ENCODE measurements at regions not wholly inside any gene's neighbourhood (a gene's known extent, or its start where the extent isn't known, plus 50 kb on each side); places are given as distances from the start of the nearest gene placed in this dataset.
A peak's percentile ranks its signal among the peaks of the same experiment; 100 is the strongest.

DNA sequence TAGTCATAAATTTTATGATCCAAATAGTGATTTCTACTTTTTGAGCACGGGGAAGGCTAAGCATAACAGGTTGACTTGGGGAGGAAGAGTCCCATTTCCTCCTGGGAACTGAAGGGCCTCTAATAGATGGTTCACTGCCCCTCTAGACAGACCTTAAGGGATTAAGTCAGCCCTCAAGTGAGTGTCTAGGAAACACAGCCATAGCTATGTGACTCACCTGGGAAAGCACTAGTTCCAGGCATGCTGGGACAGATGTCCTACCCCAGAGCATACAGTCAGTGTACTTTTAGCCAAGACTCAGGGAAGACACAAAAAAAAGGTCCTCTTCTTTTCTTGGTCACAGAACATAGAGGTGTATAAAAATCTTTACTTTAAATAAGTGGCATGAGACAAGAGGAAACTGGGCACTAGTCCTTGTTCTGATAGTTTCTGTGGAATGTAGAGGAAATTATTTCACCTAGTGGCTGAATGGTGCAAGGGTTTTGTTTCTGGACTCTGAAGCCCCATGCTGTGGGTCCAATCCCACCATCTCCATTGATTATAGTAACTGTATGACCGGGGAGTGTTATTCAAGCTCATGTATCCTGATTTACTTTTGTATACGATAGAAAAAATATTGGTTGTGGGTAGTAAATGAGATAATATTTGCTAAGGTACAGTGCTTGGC is 86.0 kb downstream of the NREP start:
- POLR2A ChIA-PET: no interaction called here
- no peaks in the 10 kb centered on the region for H4K20me1 ChIP-seq (ENCODE audit: insufficient read depth, low read length)
- CTCF ChIA-PET (ENCODE audit: low intra/inter-chr PET ratio, low total read pairs): no interaction called here
- DNase-seq (ENCODE audit: low spot score) (no peak), FAIRE-seq (no peak), ATAC-seq (peak; percentile 62)
- H2AFZ ChIP-seq (ENCODE audit: low read length): no peak overlapping the region
- in situ Hi-C loops (cut with HindIII; ENCODE audit: extremely low pct_ligation_motif_present, low pct_unique_long_range_greater_than_20kb): no loop called here
- no peaks in the 10 kb centered on the region for H3K36me3 ChIP-seq (replicated peaks in 1 of 2; ENCODE audit: control insufficient read depth in 1 of 2, insufficient read depth in 2 of 2, low read length in 2 of 2)
- no peak overlapping the region for H3K4me3 ChIP-seq (replicated peaks in 1 of 3; ENCODE audit: insufficient read depth in 1 of 3, low read depth in 2 of 3, low read length in 3 of 3)
- intact Hi-C loops (cut with micrococcal nuclease; ENCODE audit: unreplicated experiment): no loop called here
- no peak overlapping the region for H3K27ac ChIP-seq (ENCODE audit: extremely low read length, insufficient read depth, low read length)
- 25% methylated on average over 3 of the region's 3 CpGs for WGBS (ENCODE audit: low lambda C conversion rate)
- BruUV-seq (replicated peaks): no TSS peak
- H3K79me2 ChIP-seq (ENCODE audit: insufficient read depth, low read length): no peaks in the 10 kb centered on the region
- no peak overlapping the region for H3K4me2 ChIP-seq (ENCODE audit: low read depth, low read length)
- H3K9ac ChIP-seq (ENCODE audit: insufficient read depth, low read depth, low read length): no peak overlapping the region
- no peaks in the 10 kb centered on the region for H3K9me3 ChIP-seq (ENCODE audit: low read length)
- peaks cover 8% of the 10 kb centered on the region; the same call in 1 of the 2 replicates for H3K4me1 ChIP-seq (ENCODE audit: insufficient read depth, low read length)
- no peak for TF ChIP-seq ZNF558 (CRISPR knock-in tag; IDR thresholded peaks at IDR 0.05; ENCODE audit: borderline replicate concordance)
- TF ChIP-seq ZNF746 (CRISPR knock-in tag; IDR thresholded peaks at IDR 0.05): no peak
- TF ChIP-seq SAFB2 (CRISPR knock-in tag; IDR thresholded peaks at IDR 0.05; ENCODE audit: borderline replicate concordance, low read depth): no peak
- no peak for TF ChIP-seq ETV6 (CRISPR knock-in tag; conservative IDR thresholded peaks at IDR 0.05)
- no peak for TF ChIP-seq ZNF775 (CRISPR knock-in tag; IDR thresholded peaks at IDR 0.05; ENCODE audit: borderline replicate concordance)
- no peak for TF ChIP-seq FOXM1 (CRISPR knock-in tag; IDR thresholded peaks at IDR 0.05)
- TF ChIP-seq PHF5A (CRISPR knock-in tag; IDR thresholded peaks at IDR 0.05; ENCODE audit: low read depth, unreplicated experiment): no peak
- TF ChIP-seq, protein P1, sequence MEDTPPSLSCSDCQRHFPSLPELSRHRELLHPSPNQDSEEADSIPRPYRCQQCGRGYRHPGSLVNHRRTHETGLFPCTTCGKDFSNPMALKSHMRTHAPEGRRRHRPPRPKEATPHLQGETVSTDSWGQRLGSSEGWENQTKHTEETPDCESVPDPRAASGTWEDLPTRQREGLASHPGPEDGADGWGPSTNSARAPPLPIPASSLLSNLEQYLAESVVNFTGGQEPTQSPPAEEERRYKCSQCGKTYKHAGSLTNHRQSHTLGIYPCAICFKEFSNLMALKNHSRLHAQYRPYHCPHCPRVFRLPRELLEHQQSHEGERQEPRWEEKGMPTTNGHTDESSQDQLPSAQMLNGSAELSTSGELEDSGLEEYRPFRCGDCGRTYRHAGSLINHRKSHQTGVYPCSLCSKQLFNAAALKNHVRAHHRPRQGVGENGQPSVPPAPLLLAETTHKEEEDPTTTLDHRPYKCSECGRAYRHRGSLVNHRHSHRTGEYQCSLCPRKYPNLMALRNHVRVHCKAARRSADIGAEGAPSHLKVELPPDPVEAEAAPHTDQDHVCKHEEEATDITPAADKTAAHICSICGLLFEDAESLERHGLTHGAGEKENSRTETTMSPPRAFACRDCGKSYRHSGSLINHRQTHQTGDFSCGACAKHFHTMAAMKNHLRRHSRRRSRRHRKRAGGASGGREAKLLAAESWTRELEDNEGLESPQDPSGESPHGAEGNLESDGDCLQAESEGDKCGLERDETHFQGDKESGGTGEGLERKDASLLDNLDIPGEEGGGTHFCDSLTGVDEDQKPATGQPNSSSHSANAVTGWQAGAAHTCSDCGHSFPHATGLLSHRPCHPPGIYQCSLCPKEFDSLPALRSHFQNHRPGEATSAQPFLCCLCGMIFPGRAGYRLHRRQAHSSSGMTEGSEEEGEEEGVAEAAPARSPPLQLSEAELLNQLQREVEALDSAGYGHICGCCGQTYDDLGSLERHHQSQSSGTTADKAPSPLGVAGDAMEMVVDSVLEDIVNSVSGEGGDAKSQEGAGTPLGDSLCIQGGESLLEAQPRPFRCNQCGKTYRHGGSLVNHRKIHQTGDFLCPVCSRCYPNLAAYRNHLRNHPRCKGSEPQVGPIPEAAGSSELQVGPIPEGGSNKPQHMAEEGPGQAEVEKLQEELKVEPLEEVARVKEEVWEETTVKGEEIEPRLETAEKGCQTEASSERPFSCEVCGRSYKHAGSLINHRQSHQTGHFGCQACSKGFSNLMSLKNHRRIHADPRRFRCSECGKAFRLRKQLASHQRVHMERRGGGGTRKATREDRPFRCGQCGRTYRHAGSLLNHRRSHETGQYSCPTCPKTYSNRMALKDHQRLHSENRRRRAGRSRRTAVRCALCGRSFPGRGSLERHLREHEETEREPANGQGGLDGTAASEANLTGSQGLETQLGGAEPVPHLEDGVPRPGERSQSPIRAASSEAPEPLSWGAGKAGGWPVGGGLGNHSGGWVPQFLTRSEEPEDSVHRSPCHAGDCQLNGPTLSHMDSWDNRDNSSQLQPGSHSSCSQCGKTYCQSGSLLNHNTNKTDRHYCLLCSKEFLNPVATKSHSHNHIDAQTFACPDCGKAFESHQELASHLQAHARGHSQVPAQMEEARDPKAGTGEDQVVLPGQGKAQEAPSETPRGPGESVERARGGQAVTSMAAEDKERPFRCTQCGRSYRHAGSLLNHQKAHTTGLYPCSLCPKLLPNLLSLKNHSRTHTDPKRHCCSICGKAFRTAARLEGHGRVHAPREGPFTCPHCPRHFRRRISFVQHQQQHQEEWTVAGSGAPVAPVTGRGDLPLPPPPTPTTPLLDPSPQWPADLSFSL (CRISPR knock-in tag; IDR thresholded peaks at IDR 0.05): no peak
- TF ChIP-seq, protein P2, sequence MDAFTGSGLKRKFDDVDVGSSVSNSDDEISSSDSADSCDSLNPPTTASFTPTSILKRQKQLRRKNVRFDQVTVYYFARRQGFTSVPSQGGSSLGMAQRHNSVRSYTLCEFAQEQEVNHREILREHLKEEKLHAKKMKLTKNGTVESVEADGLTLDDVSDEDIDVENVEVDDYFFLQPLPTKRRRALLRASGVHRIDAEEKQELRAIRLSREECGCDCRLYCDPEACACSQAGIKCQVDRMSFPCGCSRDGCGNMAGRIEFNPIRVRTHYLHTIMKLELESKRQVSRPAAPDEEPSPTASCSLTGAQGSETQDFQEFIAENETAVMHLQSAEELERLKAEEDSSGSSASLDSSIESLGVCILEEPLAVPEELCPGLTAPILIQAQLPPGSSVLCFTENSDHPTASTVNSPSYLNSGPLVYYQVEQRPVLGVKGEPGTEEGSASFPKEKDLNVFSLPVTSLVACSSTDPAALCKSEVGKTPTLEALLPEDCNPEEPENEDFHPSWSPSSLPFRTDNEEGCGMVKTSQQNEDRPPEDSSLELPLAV (CRISPR knock-in tag; conservative IDR thresholded peaks at IDR 0.05; ENCODE audit: low read depth): no peak
- peaks cover 0 to 7% of the 10 kb centered on the region in 2 experiments; a peak in 2 of 5 replicates for H3K27me3 ChIP-seq (ENCODE audit: control insufficient read depth in 1 of 2, insufficient read depth in 2 of 2, low read length in 2 of 2)
